Tibial nerve (tissue), 4 donors: ENCODE measurements at regions not wholly inside any gene's neighbourhood (a gene's known extent, or its start where the extent isn't known, plus 50 kb on each side); places are given as distances from the start of the nearest gene placed in this dataset.

Source experiments
- DNase-seq, 2 donors: peaks; one replicate each; pipeline ENCODE4 v3.0.0-alpha.2; 2019; ENCODE audit warnings: low spot score in 2 of 2
- H3K27ac ChIP-seq, 4 donors: fragments of 200-600 bp; sonication (generic) in 3 of 4; one replicate each; pipeline ENCODE4 v1.5.1; 2017 to 2019; ENCODE audit warnings: mild to moderate bottlenecking in 1 of 4
- H3K27me3 ChIP-seq, 2 donors: fragments of 200-600 bp; sonication (generic) in 1 of 2; one replicate each; pipeline versions ENCODE4 v1.5.1 to v1.6.0; 2017 to 2019
- H3K36me3 ChIP-seq, 3 donors: fragments of 200-600 bp; sonication (generic); one replicate each; pipeline ENCODE4 v1.5.1; 2018 to 2019
- H3K4me1 ChIP-seq, 4 donors: fragments of 200-600 bp; sonication (generic) in 3 of 4; one replicate each; pipeline ENCODE4 v1.5.1; 2017 to 2019
- H3K4me3 ChIP-seq, 4 donors: fragments of 200-600 bp; sonication (generic) in 3 of 4; one replicate each; pipeline ENCODE4 v1.5.1; 2017 to 2019; ENCODE audit warnings: mild to moderate bottlenecking in 1 of 4, moderate library complexity in 1 of 4
- H3K9me3 ChIP-seq, 4 donors: fragments of 200-600 bp; sonication (generic) in 3 of 4; one replicate each; pipeline ENCODE4 v1.5.1; 2017 to 2019
- CTCF ChIP-seq, 5 experiments: fragments of 200-600 bp in 3 of 5; fragments of 450-650 bp in 2 of 5; sonication (generic) in 3 of 5; IDR thresholded peaks; one replicate each; pipeline ENCODE4 v1.5.1; 2016 to 2019; ENCODE audit warnings: antibody characterized with exemption in 5 of 5, mild to moderate bottlenecking in 3 of 5, moderate library complexity in 2 of 5
- EP300 ChIP-seq, 2 donors: sonication (generic); formaldehyde crosslinking; IDR thresholded peaks; one replicate each; pipeline ENCODE4 v1.6.1; 2017; ENCODE audit warnings: antibody characterized with exemption in 2 of 2, mild to moderate bottlenecking in 1 of 2
- POLR2A ChIP-seq, 2 donors: fragments of 450-650 bp; IDR thresholded peaks; one replicate each; pipeline ENCODE4 v1.6.1; 2017; ENCODE audit warnings: antibody characterized with exemption in 2 of 2, mild to moderate bottlenecking in 2 of 2, moderate library complexity in 2 of 2
- WGBS, 2 donors: methylation state at CpG; one replicate each; pipeline ENCODE4 v1.1.5; 2018; 5-methylcytosine and 5-hydroxymethylcytosine counted together

DNA sequence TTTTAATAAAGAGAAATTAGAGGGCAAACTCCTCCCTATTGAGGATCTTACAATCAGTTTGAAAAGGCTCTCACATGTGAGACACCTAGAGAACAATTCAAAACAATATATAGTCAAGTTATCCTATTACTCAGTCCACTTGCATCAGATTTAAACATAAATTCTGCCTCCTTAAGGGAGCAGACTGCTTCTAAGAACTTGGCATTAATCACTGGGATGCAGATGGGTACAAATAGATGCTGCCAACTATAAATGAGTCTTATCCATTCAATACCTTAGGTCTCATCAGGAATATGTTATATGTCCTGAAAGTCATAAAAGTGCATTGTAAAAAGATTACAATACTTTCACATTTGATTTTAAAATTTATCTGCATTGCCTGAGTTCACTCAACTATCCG is 269.3 kb upstream of the KIRREL3 start:
- WGBS, 2 donors: 94 to 96% methylated on average over 1 of the region's 1 CpG
- Histone ChIP-seq H3K27ac (no peak overlapping the region), H3K4me1 (no peaks in the 10 kb centered on the region), H3K36me3 (no peaks in the 10 kb centered on the region), H3K9me3 (no peaks in the 10 kb centered on the region), H3K27me3 (no peaks in the 10 kb centered on the region), H3K4me3 (no peak overlapping the region)
- DNase-seq: no peak
- TF ChIP-seq POLR2A (IDR thresholded peaks at IDR 0.05): no peak

DNA sequence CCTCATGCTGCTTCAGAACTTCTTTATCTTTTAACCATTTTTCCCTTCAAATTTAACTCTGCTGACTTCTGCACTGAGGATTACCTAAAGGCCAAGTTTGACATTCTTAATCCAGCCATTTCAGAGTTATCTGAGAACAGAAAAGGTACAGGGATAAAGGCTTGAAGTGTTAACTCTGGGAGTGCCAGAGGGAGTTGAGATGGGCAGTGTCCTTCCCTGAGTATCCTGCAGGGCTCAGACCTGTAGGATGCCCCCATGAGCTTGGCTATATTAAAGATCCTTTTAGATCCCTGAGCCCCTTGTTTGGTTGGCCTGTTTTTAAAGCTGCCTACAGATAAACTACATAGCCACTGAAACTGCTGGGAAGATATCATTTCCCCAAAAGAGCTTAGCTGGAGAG is 268.4 kb upstream of the KIRREL3 start:
- Histone ChIP-seq H3K36me3 (no peaks in the 10 kb centered on the region), H3K4me1 (no peaks in the 10 kb centered on the region), H3K27me3 (no peaks in the 10 kb centered on the region), H3K9me3 (no peaks in the 10 kb centered on the region), H3K27ac (no peak overlapping the region), H3K4me3 (no peak overlapping the region)
- DNase-seq: no peak
- TF ChIP-seq POLR2A (IDR thresholded peaks at IDR 0.05): no peak
- no peak for TF ChIP-seq EP300 (IDR thresholded peaks at IDR 0.05)
- no peak for TF ChIP-seq CTCF (IDR thresholded peaks at IDR 0.05)

DNA sequence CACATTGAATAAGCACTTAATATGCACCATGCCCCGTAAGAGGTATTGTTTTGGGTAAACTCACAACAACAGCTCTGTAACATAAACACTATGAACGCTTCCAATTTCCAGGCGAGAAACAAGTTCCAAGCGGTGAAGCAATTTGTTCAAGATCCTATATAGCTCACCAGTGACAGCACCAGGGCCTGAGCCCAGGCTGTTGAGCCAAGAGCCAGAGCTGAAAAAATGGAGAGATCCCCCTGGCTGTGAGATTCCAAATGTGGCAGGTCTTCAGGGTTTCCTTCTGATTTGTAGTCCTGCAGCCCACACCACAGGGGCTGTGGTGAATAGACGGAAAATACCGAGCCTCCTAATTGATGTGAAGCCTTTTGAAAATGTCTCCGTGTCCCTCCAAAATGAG is 268.0 kb upstream of the KIRREL3 start:
- H3K9me3 ChIP-seq: no peaks in the 10 kb centered on the region
- TF ChIP-seq POLR2A (IDR thresholded peaks at IDR 0.05): no peak
- TF ChIP-seq CTCF (IDR thresholded peaks at IDR 0.05): no peak
- TF ChIP-seq EP300 (IDR thresholded peaks at IDR 0.05): no peak
- 77 to 84% methylated on average over 7 of the region's 7 CpGs for WGBS, 2 donors
- DNase-seq: no peak
- H3K4me1 ChIP-seq: no peaks in the 10 kb centered on the region
- no peaks in the 10 kb centered on the region for H3K36me3 ChIP-seq
- no peak overlapping the region for H3K4me3 ChIP-seq
- H3K27me3 ChIP-seq: no peaks in the 10 kb centered on the region
- H3K27ac ChIP-seq: no peak overlapping the region

- Histone ChIP-seq H3K4me3 (no peak overlapping the region), H3K36me3 (no peaks in the 10 kb centered on the region), H3K27me3 (no peaks in the 10 kb centered on the region), H3K27ac (no peak overlapping the region), H3K4me1 (no peaks in the 10 kb centered on the region), H3K9me3 (no peaks in the 10 kb centered on the region)
- TF ChIP-seq EP300 (IDR thresholded peaks at IDR 0.05): no peak
- TF ChIP-seq POLR2A (IDR thresholded peaks at IDR 0.05): no peak
- no peak for TF ChIP-seq CTCF (IDR thresholded peaks at IDR 0.05)
- no peak for DNase-seq
- 43 to 48% methylated on average over 1 of the region's 1 CpG for WGBS, 2 donors
Observed at GRCh38 chr11:127259102-127259501, 258.5 kb upstream of the KIRREL3 start.

GRCh38 chr11:127255209-127255608 is 254.6 kb upstream of the KIRREL3 start:
- H3K27ac ChIP-seq: no peak overlapping the region
- WGBS, 2 donors: 46 to 52% methylated on average over 6 of the region's 6 CpGs

More at GRCh38 chr11:127255209-127255608, 254.6 kb upstream of the KIRREL3 start:
- no peaks in the 10 kb centered on the region for H3K9me3 ChIP-seq
- no peaks in the 10 kb centered on the region for H3K27me3 ChIP-seq
- no peaks in the 10 kb centered on the region for H3K36me3 ChIP-seq
- H3K4me3 ChIP-seq: no peak overlapping the region
- no peaks in the 10 kb centered on the region for H3K4me1 ChIP-seq
- no peak for TF ChIP-seq POLR2A (IDR thresholded peaks at IDR 0.05)
- TF ChIP-seq CTCF (IDR thresholded peaks at IDR 0.05): no peak
- TF ChIP-seq EP300 (IDR thresholded peaks at IDR 0.05): no peak
- no peak for DNase-seq
